ENCODE measurements at regions not wholly inside any gene's neighbourhood (a gene's known extent, or its start where the extent isn't known, plus 50 kb on each side); places are given as distances from the start of the nearest gene placed in this dataset.
A peak's percentile ranks its signal among the peaks of the same experiment; 100 is the strongest.
"Not testable (repeated sequence)": the region's sequence is repeated elsewhere in the genome, so short reads cannot be mapped to it uniquely, and the experiment has no call there.

DNA sequence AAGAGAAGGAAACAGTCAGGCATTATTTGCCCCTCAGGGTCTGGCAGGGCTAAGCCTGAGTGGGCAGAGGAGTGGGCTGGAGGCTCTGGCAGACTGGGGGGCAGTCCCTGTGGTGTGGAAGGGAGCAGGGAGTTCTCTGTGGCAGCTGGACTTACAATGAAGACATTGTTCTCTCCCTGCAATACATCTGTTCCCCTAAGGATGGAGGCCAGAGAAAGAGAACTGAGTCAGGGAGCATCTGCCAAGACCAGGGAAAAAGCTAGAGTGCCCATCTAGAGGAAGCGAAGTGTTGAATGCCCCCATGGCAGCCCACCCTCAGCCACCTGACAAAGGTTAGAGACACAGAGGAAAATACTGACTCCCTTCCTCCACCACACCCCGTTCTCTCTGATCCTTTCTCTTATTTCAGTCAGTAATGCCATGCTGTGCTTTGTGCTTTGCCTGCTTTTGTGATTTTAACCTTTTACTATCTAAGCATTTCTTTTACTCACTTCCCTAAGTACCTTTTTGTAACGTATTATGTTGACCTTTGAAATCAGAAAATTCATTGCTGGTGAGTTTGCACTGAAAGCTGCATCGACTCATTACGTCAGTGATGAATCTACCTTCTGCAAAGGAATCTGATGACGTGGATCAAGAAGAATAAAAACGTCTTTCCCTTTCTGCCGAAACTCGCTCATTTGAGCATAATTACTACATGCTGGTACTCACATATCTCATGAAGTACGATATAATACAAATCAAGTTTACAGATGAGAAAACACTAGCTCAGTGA is 76.0 kb downstream of the ACTL7B start:
- Histone ChIP-seq H3K27ac (no peak overlapping the region), H3K4me1 (replicated peaks) (no peaks in the 10 kb centered on the region), H3K4me3 (no peak overlapping the region), H3K36me3 (no peaks in the 10 kb centered on the region), H3K27me3 (replicated peaks) (no peaks in the 10 kb centered on the region), H3K9me3 (replicated peaks) (no peaks in the 10 kb centered on the region)
- DNase-seq (ENCODE audit: low read depth in 1 of 2, low spot score in 2 of 2), result no peak

DNA sequence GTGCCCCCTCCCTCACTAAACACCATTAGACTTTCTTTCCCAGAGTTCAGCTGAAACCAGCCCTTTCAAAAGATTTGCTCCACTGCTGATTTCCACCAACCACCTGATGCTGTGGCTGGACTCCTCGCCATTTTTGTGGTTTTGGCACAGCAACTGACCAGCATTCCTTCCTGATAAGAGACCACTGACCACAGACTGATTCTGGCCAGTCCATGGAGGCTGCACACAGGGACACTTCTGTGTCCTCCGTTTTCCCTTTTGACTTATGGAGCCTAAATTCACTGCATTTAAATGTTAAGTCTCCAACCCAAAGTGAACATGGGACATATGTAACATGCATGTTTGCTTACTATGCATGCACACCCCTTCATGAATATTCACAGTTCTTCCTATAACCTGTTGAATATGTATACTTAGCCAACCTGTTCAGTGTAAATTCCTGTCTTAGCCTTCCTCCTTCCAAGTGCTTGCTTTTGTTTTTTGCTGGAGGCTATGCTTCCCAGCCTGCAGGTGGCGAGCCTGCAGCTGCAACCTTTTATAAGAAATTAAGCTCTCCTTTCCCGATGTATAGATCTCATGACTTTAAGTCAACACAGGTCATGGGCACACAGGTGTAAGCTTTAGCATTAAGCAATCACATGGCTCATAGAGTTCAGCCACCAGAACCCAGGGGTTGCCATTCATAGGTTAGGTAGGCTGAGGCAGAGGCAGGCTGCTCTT is 78.7 kb downstream of the ACTL7B start:
- H3K27ac ChIP-seq, result no peak overlapping the region

DNA sequence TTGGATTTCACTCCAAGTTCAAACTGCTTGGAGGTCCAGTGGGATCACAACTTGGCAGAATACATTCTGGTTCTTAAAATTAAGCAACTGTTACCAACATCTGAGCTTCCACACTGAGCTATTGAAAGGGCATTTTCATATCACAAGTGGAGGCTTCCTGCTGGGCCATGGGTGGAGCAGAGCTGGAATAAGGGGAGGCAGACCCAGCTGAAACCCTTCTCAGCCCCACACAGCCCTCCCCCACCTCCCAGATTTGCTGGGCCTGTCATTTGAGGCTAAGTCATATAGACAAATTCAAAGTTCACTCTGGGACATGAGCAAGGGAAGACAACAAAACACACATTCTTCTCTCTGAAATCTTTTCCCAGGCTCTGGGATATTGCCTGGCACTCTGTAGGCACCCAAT is 79.9 kb downstream of the ACTL7B start:
- H3K27me3 ChIP-seq (replicated peaks), result no peaks in the 10 kb centered on the region
- no peaks in the 10 kb centered on the region for H3K4me1 ChIP-seq (replicated peaks)
- no peak overlapping the region for H3K4me3 ChIP-seq
- H3K36me3 ChIP-seq, result no peaks in the 10 kb centered on the region
- no peak overlapping the region for H3K27ac ChIP-seq
- no peak for DNase-seq (ENCODE audit: low read depth in 1 of 2, low spot score in 2 of 2)
- H3K9me3 ChIP-seq (replicated peaks), result no peaks in the 10 kb centered on the region

More for the DNA sequence above, 78.7 kb downstream of the ACTL7B start:
- H3K9me3 ChIP-seq (replicated peaks), result no peaks in the 10 kb centered on the region
- no peaks in the 10 kb centered on the region for H3K27me3 ChIP-seq (replicated peaks)
- H3K4me1 ChIP-seq (replicated peaks), result no peaks in the 10 kb centered on the region
- DNase-seq (ENCODE audit: low read depth in 1 of 2, low spot score in 2 of 2), result no peak
- H3K36me3 ChIP-seq, result no peaks in the 10 kb centered on the region
- no peak overlapping the region for H3K4me3 ChIP-seq

DNA sequence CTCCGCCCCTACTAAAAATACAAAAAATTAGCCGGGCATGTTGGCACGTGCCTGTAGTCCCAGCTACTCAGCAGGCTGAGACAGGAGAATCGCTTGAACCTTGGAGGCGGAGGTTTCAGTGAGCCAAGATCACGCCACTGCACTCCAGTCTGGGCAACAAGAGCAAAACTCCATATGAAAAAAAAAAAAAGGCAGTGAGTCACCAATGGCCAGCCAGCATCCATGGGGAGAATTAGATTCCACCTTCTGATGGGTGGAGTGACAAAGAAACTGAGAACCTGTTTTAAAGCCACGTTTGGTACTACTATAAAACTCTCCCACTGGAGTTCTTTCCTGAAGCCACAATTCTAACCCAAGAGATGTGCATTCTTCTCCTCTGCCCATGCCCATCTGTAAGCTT is 81.7 kb downstream of the ACTL7B start:
- H3K27ac ChIP-seq; H3K4me1 ChIP-seq (replicated peaks); H3K4me3 ChIP-seq; DNase-seq (ENCODE audit: low read depth in 1 of 2, low spot score in 2 of 2); H3K27me3 ChIP-seq (replicated peaks); H3K9me3 ChIP-seq (replicated peaks); H3K36me3 ChIP-seq: not testable (repeated sequence)

DNA sequence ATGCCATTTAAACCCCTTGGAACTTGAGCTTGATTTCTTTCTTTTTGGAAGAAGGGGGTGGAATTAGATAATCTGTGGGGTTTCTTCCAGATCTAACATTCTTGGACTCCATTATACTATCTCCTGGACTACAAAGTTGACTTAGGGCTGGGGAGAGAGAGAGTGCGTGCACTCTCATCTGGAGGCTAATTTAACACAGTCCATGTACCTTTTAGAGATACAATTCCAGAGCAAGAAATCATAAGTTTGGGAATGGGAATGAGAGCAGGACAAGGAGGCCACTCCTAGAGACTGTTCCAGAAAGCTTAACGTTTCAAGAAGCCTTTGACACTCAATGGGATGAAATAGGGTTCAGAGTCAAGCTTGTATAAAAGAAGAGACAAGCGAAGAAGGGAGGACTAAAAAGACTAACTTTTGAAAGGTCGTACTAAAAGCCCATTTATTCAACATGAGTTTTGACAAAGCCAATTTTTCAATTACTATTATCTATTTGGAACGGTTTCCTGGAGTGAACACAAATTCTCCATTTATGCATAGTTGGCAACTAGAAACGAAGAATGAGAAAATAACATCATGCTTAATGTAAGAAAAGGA is 83.4 kb downstream of the ACTL7B start:
- H3K4me3 ChIP-seq, result no peak overlapping the region
- no peaks in the 10 kb centered on the region for H3K4me1 ChIP-seq (replicated peaks)
- no peaks in the 10 kb centered on the region for H3K27me3 ChIP-seq (replicated peaks)
- H3K27ac ChIP-seq, result no peak overlapping the region
- no peaks in the 10 kb centered on the region for H3K9me3 ChIP-seq (replicated peaks)
- DNase-seq (ENCODE audit: low read depth in 1 of 2, low spot score in 2 of 2), result no peak
- no peaks in the 10 kb centered on the region for H3K36me3 ChIP-seq

DNA sequence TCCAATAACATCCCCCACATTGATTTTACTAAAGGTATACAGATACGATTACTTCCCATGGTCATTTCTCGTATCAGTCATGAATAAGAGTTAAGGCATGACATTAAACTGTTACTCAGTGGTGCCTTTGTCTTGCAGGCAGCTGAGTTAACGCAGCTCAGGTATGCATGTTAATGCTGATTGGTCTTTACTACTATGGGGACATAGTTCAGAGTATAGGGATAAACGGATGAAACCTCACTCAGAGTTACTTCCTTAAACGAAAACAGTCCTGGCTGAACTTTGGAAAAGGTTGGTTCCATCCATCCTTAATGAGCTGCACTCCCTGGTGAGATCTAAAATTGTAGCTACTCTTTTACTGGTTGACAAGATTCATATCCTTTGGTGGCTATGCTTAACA is 87.0 kb downstream of the ACTL7B start:
- Histone ChIP-seq H3K4me3 (no peak overlapping the region), H3K9me3 (replicated peaks) (no peaks in the 10 kb centered on the region), H3K36me3 (no peaks in the 10 kb centered on the region), H3K27me3 (replicated peaks) (no peaks in the 10 kb centered on the region), H3K27ac (no peak overlapping the region), H3K4me1 (replicated peaks) (no peaks in the 10 kb centered on the region)
- no peak for DNase-seq (ENCODE audit: low read depth in 1 of 2, low spot score in 2 of 2)

DNA sequence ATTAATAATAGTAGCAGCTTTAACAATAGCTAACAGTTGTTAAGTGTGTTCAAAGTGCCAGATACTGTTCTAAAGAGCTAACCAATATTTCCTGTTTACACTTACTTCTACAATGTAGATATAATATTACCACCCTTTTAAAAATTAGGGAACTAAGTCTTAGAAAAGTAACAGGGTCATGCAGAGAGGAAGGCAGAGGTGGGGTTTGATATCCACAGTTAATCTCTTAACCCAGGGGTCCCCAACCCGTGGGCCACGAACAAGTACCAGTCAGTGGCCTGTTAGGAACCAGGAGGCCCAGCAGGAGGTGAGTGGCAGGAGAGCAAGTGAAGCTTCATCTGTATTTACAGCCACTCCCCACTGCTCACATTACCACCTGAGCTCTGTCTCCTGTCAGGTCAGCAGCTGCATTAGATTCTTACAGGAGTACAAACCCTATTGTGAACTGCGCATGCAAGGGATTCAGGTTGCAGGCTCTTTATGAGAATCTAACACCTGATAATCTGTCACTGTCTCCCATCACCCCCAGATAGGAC is 89.1 kb downstream of the ACTL7B start:
- Histone ChIP-seq H3K27ac (no peak overlapping the region), H3K9me3 (replicated peaks) (no peaks in the 10 kb centered on the region), H3K27me3 (replicated peaks) (no peaks in the 10 kb centered on the region), H3K4me1 (replicated peaks) (no peaks in the 10 kb centered on the region), H3K36me3 (no peaks in the 10 kb centered on the region), H3K4me3 (no peak overlapping the region)
- no peak for DNase-seq (ENCODE audit: low read depth in 1 of 2, low spot score in 2 of 2)

DNA sequence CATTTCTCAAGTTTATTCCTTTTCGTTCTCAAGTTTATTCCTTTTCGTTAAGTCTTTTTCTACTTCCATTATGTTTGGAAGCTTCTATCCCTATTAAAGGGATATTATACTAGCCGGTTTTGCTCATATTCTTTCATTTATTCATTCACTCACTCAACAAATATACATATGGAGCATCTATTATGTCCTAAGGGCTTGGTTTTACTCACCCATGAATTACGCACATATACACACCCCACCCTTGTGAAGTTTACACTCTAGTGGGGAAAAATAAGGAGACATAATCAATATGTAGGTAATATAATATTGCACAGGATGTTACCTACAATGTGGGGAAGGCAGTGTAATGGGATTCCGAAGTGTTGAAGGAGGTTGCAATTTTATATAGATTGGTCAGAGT is 90.5 kb downstream of the ACTL7B start:
- Histone ChIP-seq H3K36me3 (no peaks in the 10 kb centered on the region), H3K4me1 (replicated peaks) (no peaks in the 10 kb centered on the region), H3K27ac (no peak overlapping the region), H3K27me3 (replicated peaks) (no peaks in the 10 kb centered on the region), H3K9me3 (replicated peaks) (no peaks in the 10 kb centered on the region), H3K4me3 (no peak overlapping the region)
- DNase-seq (ENCODE audit: low read depth in 1 of 2, low spot score in 2 of 2), result no peak

DNA sequence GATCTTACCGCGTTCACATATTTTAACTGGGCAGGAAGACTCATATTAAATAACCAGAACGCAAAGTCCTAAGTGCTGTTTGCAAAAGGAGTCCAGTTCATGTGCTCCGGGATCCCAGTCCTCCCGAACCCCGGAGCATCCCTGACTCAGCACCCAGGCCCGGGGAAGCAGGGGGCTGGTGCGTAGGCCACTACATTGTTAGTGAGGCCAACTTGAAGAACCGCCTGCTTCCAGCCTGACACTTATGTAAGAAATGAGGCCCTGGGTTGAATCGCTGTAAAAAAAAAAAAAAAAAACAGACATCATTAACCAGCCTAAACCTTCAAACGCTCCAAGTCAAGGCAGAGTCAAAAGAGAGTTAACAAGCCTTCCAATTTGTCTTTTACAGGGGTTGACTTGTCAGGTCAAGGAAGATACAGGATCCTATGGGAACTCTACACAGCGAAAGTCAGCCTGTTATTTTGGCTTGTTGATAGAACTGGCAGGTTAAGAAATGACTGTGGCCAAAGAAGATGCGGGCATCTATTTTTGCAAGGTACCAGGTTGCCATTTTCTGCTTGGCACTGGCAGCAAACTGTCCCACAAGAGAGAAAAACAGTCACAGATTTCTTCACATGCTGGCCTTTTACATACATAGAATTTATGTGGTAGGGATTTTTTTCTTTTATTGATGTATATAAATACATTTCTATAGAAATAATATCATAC is 93.3 kb downstream of the ACTL7B start:
- H3K27ac ChIP-seq, result no peak overlapping the region
- no peaks in the 10 kb centered on the region for H3K9me3 ChIP-seq (replicated peaks)
- no peaks in the 10 kb centered on the region for H3K27me3 ChIP-seq (replicated peaks)
- no peaks in the 10 kb centered on the region for H3K4me1 ChIP-seq (replicated peaks)
- DNase-seq (ENCODE audit: low read depth in 1 of 2, low spot score in 2 of 2), result no peak
- no peaks in the 10 kb centered on the region for H3K36me3 ChIP-seq
- no peak overlapping the region for H3K4me3 ChIP-seq

DNA sequence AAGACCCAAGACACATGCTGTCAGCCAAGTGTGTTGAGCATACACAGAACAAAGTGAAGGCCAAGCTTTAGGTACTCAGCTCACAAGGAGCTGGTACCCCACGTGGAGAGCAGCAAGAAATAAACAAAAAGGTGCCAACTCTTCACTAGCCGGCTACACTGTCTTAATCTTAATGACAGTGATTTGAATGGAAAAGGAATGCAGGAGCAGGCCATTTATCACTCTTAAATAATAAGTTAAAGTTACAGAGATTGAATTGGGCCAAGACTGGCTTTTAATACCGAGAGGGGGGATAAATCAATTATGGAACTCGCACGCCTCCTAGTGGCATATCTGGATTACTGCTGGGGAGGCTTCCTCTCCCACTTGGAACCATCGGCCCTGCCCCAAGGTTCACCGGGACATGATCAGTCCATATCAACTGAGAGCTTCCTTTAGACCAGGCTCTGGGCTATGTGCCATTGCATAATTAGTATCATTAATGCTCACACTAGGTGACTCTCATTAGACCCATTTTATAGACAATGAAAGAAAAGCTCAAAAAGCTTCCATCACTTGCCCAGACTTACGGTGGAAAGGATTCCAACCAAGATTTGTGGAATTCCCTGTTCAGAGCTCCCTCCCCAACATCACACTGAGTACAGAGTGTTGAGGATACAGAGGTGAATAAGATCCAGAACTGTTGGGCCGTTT is 94.0 kb downstream of the ACTL7B start:
- Histone ChIP-seq H3K27ac (no peak overlapping the region), H3K4me1 (replicated peaks) (no peaks in the 10 kb centered on the region), H3K27me3 (replicated peaks) (no peaks in the 10 kb centered on the region), H3K9me3 (replicated peaks) (no peaks in the 10 kb centered on the region), H3K36me3 (no peaks in the 10 kb centered on the region), H3K4me3 (no peak overlapping the region)
- DNase-seq (ENCODE audit: low read depth in 1 of 2, low spot score in 2 of 2), result peak in 1 of 2 experiments; percentile 34

DNA sequence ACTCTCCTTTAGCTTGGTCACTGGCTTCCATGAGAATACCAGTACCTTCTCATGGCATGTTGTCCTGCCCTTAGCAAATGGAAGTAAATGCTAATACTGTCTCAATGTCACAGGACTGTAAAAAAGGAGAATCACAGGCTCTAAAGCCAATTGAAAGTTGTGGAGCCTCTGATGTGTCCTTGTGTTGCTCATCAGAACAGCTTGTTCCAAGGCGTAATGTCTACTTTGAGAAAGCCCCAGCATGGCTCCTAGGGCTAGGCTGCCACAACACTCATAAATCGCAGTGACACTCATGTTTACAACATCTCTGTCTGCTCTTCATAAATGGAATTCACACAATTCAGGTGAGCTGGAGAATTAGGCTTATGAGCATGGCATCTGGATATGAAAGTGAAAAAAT is 94.9 kb downstream of the ACTL7B start:
- no peak for DNase-seq (ENCODE audit: low read depth in 1 of 2, low spot score in 2 of 2)
- Histone ChIP-seq H3K27ac (no peak overlapping the region), H3K9me3 (replicated peaks) (no peaks in the 10 kb centered on the region), H3K4me1 (replicated peaks) (no peaks in the 10 kb centered on the region), H3K36me3 (no peaks in the 10 kb centered on the region), H3K27me3 (replicated peaks) (no peaks in the 10 kb centered on the region), H3K4me3 (no peak overlapping the region)

DNA sequence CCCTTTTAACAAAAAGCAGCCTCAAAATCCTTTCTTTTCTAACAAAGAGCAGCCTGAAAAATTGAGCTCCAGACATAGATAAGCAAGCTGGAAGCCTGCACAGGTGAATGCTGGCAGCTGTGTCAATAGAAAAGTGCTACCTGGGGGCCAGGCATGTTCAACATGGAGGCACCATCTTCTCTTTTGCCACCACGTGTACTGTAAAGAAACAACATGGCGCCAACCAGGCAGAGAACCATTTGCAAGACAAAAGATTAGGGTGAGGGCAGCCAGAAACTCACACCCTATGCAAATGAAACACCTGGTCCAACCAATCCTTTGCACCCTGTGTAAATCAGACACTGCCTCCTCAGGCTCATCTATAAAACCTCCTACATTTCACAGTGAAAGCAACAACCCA is 96.0 kb downstream of the ACTL7B start:
- no peak overlapping the region for H3K27ac ChIP-seq
- no peaks in the 10 kb centered on the region for H3K4me1 ChIP-seq (replicated peaks)
- no peak overlapping the region for H3K4me3 ChIP-seq
- DNase-seq (ENCODE audit: low read depth in 1 of 2, low spot score in 2 of 2), result no peak
- H3K36me3 ChIP-seq, result no peaks in the 10 kb centered on the region
- H3K27me3 ChIP-seq (replicated peaks), result no peaks in the 10 kb centered on the region
- H3K9me3 ChIP-seq (replicated peaks), result no peaks in the 10 kb centered on the region

DNA sequence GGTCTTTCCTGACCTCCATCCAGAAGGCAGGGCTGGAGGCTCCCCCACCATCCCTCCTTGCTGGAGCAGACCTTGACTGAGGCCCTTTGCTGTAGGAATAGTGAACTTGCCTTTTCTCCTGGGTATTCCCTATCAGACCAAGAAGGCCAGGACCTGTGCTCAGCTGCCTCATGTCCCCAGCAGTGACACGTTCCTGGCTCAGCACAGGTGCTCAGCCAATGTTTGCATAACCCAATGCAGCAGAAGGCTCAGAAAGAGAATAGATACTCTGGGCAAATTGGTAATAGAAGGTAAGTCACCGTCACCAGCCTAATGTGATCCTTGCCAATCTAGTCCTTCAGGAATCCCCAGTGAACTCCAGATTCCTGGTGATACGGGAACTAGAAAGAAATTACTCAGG is 96.4 kb downstream of the ACTL7B start:
- Histone ChIP-seq H3K27me3 (replicated peaks) (no peaks in the 10 kb centered on the region), H3K4me1 (replicated peaks) (no peaks in the 10 kb centered on the region), H3K36me3 (no peaks in the 10 kb centered on the region), H3K4me3 (no peak overlapping the region), H3K9me3 (replicated peaks) (no peaks in the 10 kb centered on the region), H3K27ac (no peak overlapping the region)
- no peak for DNase-seq (ENCODE audit: low read depth in 1 of 2, low spot score in 2 of 2)
